HG03097 (cell line): ENCODE measurements at regions not wholly inside any gene's neighbourhood (a gene's known extent, or its start where the extent isn't known, plus 50 kb on each side); places are given as distances from the start of the nearest gene placed in this dataset.

Experiments
- ATAC-seq: cut with Tn5 transposase; IDR thresholded peaks from one replicate; pipeline ENCODE4 v1.9.1; 2021; ENCODE audit not compliant: unreplicated experiment, low FRiP score

GRCh38 chr18:41758534-41758933, 196.5 kb upstream of the PIK3C3 start:
- ATAC-seq = no peak

GRCh38 chr18:41756141-41756540, 198.9 kb upstream of the PIK3C3 start:
- no peak for ATAC-seq

GRCh38 chr18:41754332-41754731, 200.7 kb upstream of the PIK3C3 start:
- no peak for ATAC-seq

- no peak for ATAC-seq
Observed at GRCh38 chr18:41753826-41754225, 201.2 kb upstream of the PIK3C3 start.

- no peak for ATAC-seq
Observed at GRCh38 chr18:41752826-41753225, 202.2 kb upstream of the PIK3C3 start.

GRCh38 chr18:41751652-41752051, 203.4 kb upstream of the PIK3C3 start:
- no peak for ATAC-seq

GRCh38 chr18:41751161-41751560, 203.9 kb upstream of the PIK3C3 start:
- ATAC-seq = no peak

GRCh38 chr18:41747723-41748242, 207.3 kb upstream of the PIK3C3 start:
- no peak for ATAC-seq

- peak; percentile 63 for ATAC-seq
Observed at GRCh38 chr18:41745166-41746049, 209.6 kb upstream of the PIK3C3 start.

- ATAC-seq = no peak
Observed at GRCh38 chr18:41744421-41745030, 210.5 kb upstream of the PIK3C3 start.

GRCh38 chr18:41737218-41737617, 217.8 kb upstream of the PIK3C3 start:
- no peak for ATAC-seq

- ATAC-seq = no peak
Observed at GRCh38 chr18:41734917-41735316, 220.1 kb upstream of the PIK3C3 start.

GRCh38 chr18:41732356-41732755, 222.7 kb upstream of the PIK3C3 start:
- ATAC-seq = no peak

GRCh38 chr18:41731884-41732283, 223.2 kb upstream of the PIK3C3 start:
- no peak for ATAC-seq

GRCh38 chr18:41724195-41724594, 230.8 kb upstream of the PIK3C3 start:
- no peak for ATAC-seq

- no peak for ATAC-seq
Observed at GRCh38 chr18:41721103-41721790, 233.8 kb upstream of the PIK3C3 start.

GRCh38 chr18:41720226-41720625, 234.8 kb upstream of the PIK3C3 start:
- no peak for ATAC-seq

- ATAC-seq = no peak
Observed at GRCh38 chr18:41719808-41720207, 235.2 kb upstream of the PIK3C3 start.

- no peak for ATAC-seq
Observed at GRCh38 chr18:41714872-41715271, 240.2 kb upstream of the PIK3C3 start.

- no peak for ATAC-seq
Observed at GRCh38 chr18:41713969-41714825, 240.8 kb upstream of the PIK3C3 start.
